HL-60 (cell line): ENCODE measurements at regions not wholly inside any gene's neighbourhood (a gene's known extent, or its start where the extent isn't known, plus 50 kb on each side); places are given as distances from the start of the nearest gene placed in this dataset.

Source experiments
- DNase-seq, 2 experiments: peaks; one replicate each; pipeline ENCODE4 v3.0.0-alpha.2; 2010 to 2020; ENCODE audit warnings: low read depth in 1 of 2, low spot score in 1 of 2
- H3K27ac ChIP-seq: fragments of 250-450 bp; sonication (Bioruptor Pico); replicated peaks from 2 replicates; pipeline ENCODE4 v1.5.1; 2020; ENCODE audit warnings: mild to moderate bottlenecking, moderate library complexity
- H3K27me3 ChIP-seq: fragments of 250-450 bp; sonication (Bioruptor Pico); 2 replicates; pipeline ENCODE4 v1.5.1; 2021; ENCODE audit warnings: mild to moderate bottlenecking, moderate library complexity; ENCODE audit not compliant: insufficient read depth, poor library complexity, severe bottlenecking
- H3K4me3 ChIP-seq: replicated peaks from 2 replicates; pipeline ENCODE4 v1.5.1; 2011; ENCODE audit warnings: mild to moderate bottlenecking, control low read depth, low read length; ENCODE audit not compliant: insufficient read depth
- CTCF ChIP-seq: IDR thresholded peaks from one replicate; pipeline ENCODE4 v1.5.1; 2011; ENCODE audit warnings: low read length, control low read depth, inconsistent platforms; ENCODE audit not compliant: insufficient read depth
- GABPA ChIP-seq: IDR thresholded peaks from 2 replicates; pipeline ENCODE4 v1.6.1; 2012; ENCODE audit warnings: low read depth
- POLR2AphosphoS5 ChIP-seq: IDR thresholded peaks from 2 replicates; pipeline ENCODE4 v1.6.1; 2012; ENCODE audit warnings: low read depth
- REST ChIP-seq: IDR thresholded peaks from 2 replicates; pipeline ENCODE4 v1.6.1; 2012; ENCODE audit warnings: low read depth; ENCODE audit not compliant: insufficient replicate concordance
- SPI1 ChIP-seq: IDR thresholded peaks from 2 replicates; pipeline ENCODE4 v1.6.1; 2012; ENCODE audit warnings: low read depth, mild to moderate bottlenecking, borderline replicate concordance

DNA sequence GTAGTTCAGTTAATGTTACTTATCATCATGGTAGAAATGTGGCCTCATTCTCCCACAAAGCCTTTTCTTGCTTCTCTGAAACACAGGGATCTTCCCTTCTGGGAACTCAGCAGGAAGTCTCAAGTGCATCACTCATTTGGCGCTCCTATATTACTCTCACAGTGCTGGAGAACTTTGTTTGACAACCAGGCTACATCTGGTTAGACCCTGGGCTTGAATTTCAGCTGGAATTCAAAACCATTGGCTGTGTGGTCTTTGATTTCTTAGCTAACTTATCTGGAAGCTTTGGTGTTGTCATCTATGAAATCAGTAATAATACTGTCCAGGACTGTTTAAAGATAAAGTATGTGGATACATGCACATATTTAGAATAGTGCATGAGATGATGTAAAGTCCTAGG is 1777.1 kb downstream of the MAT2B start:
- Histone ChIP-seq H3K4me3 (no peak overlapping the region), H3K27me3 (no peaks in the 10 kb centered on the region), H3K27ac (no peak overlapping the region)
- no peak for DNase-seq
- TF ChIP-seq POLR2AphosphoS5 (no peak), REST (no peak), GABPA (no peak), CTCF (no peak), SPI1 (no peak)

GRCh38 chr5:165286692-165287091 is 1781.3 kb downstream of the MAT2B start:
- Histone ChIP-seq H3K27ac (no peak overlapping the region), H3K27me3 (no peaks in the 10 kb centered on the region), H3K4me3 (no peak overlapping the region)
- no peak for DNase-seq
- TF ChIP-seq POLR2AphosphoS5 (no peak), SPI1 (no peak), REST (no peak), CTCF (no peak), GABPA (no peak)

- no peak overlapping the region for H3K27ac ChIP-seq
- no peak for TF ChIP-seq POLR2AphosphoS5
- TF ChIP-seq CTCF = no peak
- no peak for TF ChIP-seq REST
- no peak for TF ChIP-seq SPI1
- no peak for TF ChIP-seq GABPA
- DNase-seq = no peak
- H3K4me3 ChIP-seq = no peak overlapping the region
- H3K27me3 ChIP-seq = no peaks in the 10 kb centered on the region
Observed at GRCh38 chr5:165290535-165290934, 1785.1 kb downstream of the MAT2B start.
